ENCODE measurements at regions not wholly inside any gene's neighbourhood (a gene's known extent, or its start where the extent isn't known, plus 50 kb on each side); places are given as distances from the start of the nearest gene placed in this dataset.
"Not testable (repeated sequence)": the region's sequence is repeated elsewhere in the genome, so short reads cannot be mapped to it uniquely, and the experiment has no call there.

DNA sequence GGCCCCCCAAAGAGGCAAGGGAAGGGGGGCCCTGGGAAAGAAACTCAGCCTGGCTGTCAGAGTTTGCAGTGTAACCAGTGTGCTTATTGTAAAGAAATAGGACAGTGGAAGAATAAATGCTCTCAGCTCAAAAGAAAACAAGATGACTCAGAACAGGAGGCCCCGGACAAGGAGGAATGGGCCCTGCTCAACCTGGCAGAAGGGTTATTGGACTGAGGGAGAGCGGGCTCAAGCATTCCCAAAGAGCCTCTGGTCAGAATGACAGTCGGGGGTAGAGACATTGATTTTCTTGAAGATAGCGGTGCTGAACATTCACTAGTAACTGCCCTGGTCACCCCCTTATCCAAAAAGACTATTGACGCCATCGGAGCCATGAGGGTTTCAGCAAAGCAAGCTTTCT lies 100.4 kb upstream of the OSBPL11 start:
- Histone ChIP-seq H3K4me3 (ENCODE audit: insufficient read depth, low read depth, low read length) (no peak overlapping the region), H3K36me3 (ENCODE audit: control insufficient read depth, insufficient read depth, low read length) (no peaks in the 10 kb centered on the region), H3K27ac (ENCODE audit: insufficient read depth, low read depth, low read length, poor library complexity, severe bottlenecking) (no peak overlapping the region), H3K9me3 (ENCODE audit: control insufficient read depth, low read length) (no peaks in the 10 kb centered on the region), H3K4me1 (ENCODE audit: control insufficient read depth, insufficient read depth, low read length) (no peaks in the 10 kb centered on the region), H3K27me3 (ENCODE audit: control insufficient read depth, insufficient read depth, low read length, poor library complexity, severe bottlenecking) (no peaks in the 10 kb centered on the region)
- WGBS, 2 experiments = 95 to 97% methylated on average over 6 of the region's 6 CpGs

GRCh38 chr3:125697126-125697525 lies 101.8 kb upstream of the OSBPL11 start:
- not testable (repeated sequence) for H3K4me1 ChIP-seq (ENCODE audit: control insufficient read depth, insufficient read depth, low read length); H3K27ac ChIP-seq (ENCODE audit: insufficient read depth, low read depth, low read length, poor library complexity, severe bottlenecking); H3K36me3 ChIP-seq (ENCODE audit: control insufficient read depth, insufficient read depth, low read length); H3K4me3 ChIP-seq (ENCODE audit: insufficient read depth, low read depth, low read length); H3K27me3 ChIP-seq (ENCODE audit: control insufficient read depth, insufficient read depth, low read length, poor library complexity, severe bottlenecking); H3K9me3 ChIP-seq (ENCODE audit: control insufficient read depth, low read length)
- WGBS, 2 experiments = 68 to 77% methylated on average over 2 of the region's 2 CpGs

GRCh38 chr3:125697979-125698640 lies 102.8 kb upstream of the OSBPL11 start:
- H3K9me3 ChIP-seq (ENCODE audit: control insufficient read depth, low read length); H3K27me3 ChIP-seq (ENCODE audit: control insufficient read depth, insufficient read depth, low read length, poor library complexity, severe bottlenecking); H3K4me1 ChIP-seq (ENCODE audit: control insufficient read depth, insufficient read depth, low read length); H3K27ac ChIP-seq (ENCODE audit: insufficient read depth, low read depth, low read length, poor library complexity, severe bottlenecking); H3K4me3 ChIP-seq (ENCODE audit: insufficient read depth, low read depth, low read length); H3K36me3 ChIP-seq (ENCODE audit: control insufficient read depth, insufficient read depth, low read length): not testable (repeated sequence)
- 86% methylated on average over 12 to 13 of the region's 13 CpGs for WGBS, 2 experiments

DNA sequence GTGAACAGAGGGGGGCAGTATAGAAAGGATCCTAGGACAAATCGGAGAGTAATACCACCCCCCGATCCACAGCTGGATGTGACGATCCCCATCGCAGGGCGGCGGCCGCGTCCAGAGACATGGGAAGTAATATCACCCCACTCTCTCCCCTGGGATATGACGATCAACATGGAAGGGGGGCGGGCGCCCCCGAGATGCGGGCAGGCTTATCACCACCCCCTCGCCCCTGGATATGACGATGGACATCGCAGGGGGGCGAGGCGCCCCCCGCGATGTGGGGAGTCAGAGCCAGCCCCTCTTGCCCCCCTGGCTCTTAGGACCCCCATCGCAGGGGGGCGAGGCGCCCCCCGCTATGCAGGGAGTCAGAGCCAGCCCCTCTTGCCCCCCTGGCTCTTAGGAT lies 120.4 kb upstream of the OSBPL11 start:
- 92 to 94% methylated on average over 21 to 24 of the region's 24 CpGs for WGBS, 2 experiments
- no peaks in the 10 kb centered on the region for H3K36me3 ChIP-seq (ENCODE audit: control insufficient read depth, insufficient read depth, low read length)

GRCh38 chr3:125732151-125732550 lies 136.9 kb upstream of the OSBPL11 start:
- WGBS, 2 experiments = 94 to 95% methylated on average over 11 of the region's 11 CpGs
- not testable (repeated sequence) for H3K27ac ChIP-seq (ENCODE audit: insufficient read depth, low read depth, low read length, poor library complexity, severe bottlenecking); H3K4me3 ChIP-seq (ENCODE audit: insufficient read depth, low read depth, low read length); H3K36me3 ChIP-seq (ENCODE audit: control insufficient read depth, insufficient read depth, low read length); H3K4me1 ChIP-seq (ENCODE audit: control insufficient read depth, insufficient read depth, low read length); H3K27me3 ChIP-seq (ENCODE audit: control insufficient read depth, insufficient read depth, low read length, poor library complexity, severe bottlenecking); H3K9me3 ChIP-seq (ENCODE audit: control insufficient read depth, low read length)

More for the DNA sequence above, 120.4 kb upstream of the OSBPL11 start:
- Histone ChIP-seq H3K9me3 (ENCODE audit: control insufficient read depth, low read length) (no peaks in the 10 kb centered on the region), H3K27ac (ENCODE audit: insufficient read depth, low read depth, low read length, poor library complexity, severe bottlenecking) (no peak overlapping the region), H3K27me3 (ENCODE audit: control insufficient read depth, insufficient read depth, low read length, poor library complexity, severe bottlenecking) (no peaks in the 10 kb centered on the region), H3K4me1 (ENCODE audit: control insufficient read depth, insufficient read depth, low read length) (no peaks in the 10 kb centered on the region), H3K4me3 (ENCODE audit: insufficient read depth, low read depth, low read length) (no peak overlapping the region)

- not testable (repeated sequence) for H3K4me3 ChIP-seq (ENCODE audit: insufficient read depth, low read depth, low read length); H3K36me3 ChIP-seq (ENCODE audit: control insufficient read depth, insufficient read depth, low read length); H3K9me3 ChIP-seq (ENCODE audit: control insufficient read depth, low read length); H3K27me3 ChIP-seq (ENCODE audit: control insufficient read depth, insufficient read depth, low read length, poor library complexity, severe bottlenecking); H3K4me1 ChIP-seq (ENCODE audit: control insufficient read depth, insufficient read depth, low read length); H3K27ac ChIP-seq (ENCODE audit: insufficient read depth, low read depth, low read length, poor library complexity, severe bottlenecking)
- 86 to 90% methylated on average over 11 of the region's 11 CpGs for WGBS, 2 experiments
These were observed 146.9 kb upstream of the OSBPL11 start for GRCh38 chr3:125741991-125742718.

DNA sequence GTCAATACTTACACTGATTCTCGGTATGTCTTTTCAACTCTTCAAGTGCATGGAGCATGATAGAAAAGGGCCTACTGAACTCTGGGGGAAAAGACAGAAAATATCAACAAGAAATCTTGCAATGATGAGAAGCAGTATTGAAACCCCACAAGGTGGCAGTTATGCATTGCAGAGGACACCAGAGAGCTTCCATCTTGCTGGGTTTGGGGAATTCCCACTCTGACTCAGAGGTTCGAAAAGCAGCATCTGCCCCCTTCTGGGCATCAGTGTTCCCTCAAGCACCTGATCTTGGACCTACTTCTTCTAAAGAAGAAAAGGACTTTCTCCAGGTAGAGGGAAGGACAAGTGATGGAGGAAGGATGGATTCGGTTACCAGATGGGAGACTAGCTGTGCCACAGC lies 147.5 kb upstream of the OSBPL11 start:
- H3K4me1 ChIP-seq (ENCODE audit: control insufficient read depth, insufficient read depth, low read length); H3K27me3 ChIP-seq (ENCODE audit: control insufficient read depth, insufficient read depth, low read length, poor library complexity, severe bottlenecking); H3K27ac ChIP-seq (ENCODE audit: insufficient read depth, low read depth, low read length, poor library complexity, severe bottlenecking); H3K4me3 ChIP-seq (ENCODE audit: insufficient read depth, low read depth, low read length); H3K9me3 ChIP-seq (ENCODE audit: control insufficient read depth, low read length); H3K36me3 ChIP-seq (ENCODE audit: control insufficient read depth, insufficient read depth, low read length): not testable (repeated sequence)
- WGBS, 2 experiments = 82 to 83% methylated on average over 2 of the region's 3 CpGs

DNA sequence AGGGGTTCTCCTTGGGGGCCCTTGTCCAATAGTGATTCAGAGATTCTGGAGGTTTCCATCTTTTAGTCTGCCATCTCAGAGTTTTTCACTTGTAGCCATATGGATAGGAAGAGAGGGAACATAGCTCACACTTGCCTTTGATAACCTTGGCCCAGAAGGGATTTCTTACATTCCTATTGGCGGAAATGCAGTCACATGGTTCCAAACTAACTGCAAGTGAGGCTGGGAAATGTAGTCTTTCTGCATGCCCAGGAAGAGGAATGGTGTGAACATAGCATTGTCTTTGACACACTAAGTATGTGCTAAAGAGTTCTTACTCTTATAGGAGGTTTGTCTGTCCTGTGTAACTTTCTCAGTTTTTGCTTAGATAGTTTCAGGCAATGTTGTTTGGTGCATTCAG lies 161.8 kb upstream of the OSBPL11 start:
- H3K36me3 ChIP-seq (ENCODE audit: control insufficient read depth, insufficient read depth, low read length); H3K4me1 ChIP-seq (ENCODE audit: control insufficient read depth, insufficient read depth, low read length); H3K4me3 ChIP-seq (ENCODE audit: insufficient read depth, low read depth, low read length); H3K27ac ChIP-seq (ENCODE audit: insufficient read depth, low read depth, low read length, poor library complexity, severe bottlenecking); H3K9me3 ChIP-seq (ENCODE audit: control insufficient read depth, low read length); H3K27me3 ChIP-seq (ENCODE audit: control insufficient read depth, insufficient read depth, low read length, poor library complexity, severe bottlenecking): not testable (repeated sequence)
- WGBS, 2 experiments = 75 to 92% methylated on average over 1 of the region's 1 CpG

DNA sequence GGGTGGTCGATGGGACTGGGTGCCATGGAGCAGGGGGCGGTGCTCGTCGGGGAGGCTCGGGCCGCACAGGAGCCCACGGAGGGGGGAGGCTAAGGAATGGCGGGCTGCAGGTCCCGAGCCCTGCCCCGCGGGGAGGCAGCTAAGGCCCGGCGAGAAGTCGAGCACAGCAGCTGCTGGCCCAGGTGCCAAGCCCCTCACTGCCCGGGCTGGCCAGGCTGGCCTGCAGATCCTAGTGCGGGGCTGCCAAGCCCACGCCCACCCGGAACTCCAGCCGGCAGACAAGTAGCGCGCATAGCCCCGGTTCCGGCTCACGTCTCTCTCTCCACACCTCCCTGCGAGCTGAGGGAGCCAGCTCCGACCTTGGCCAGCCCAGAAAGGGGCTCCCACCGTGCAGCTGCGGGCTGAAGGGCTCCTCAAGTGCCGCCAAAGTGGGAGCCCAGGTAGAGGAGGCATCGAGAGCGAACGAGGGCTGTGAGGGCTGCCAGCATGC lies 163.4 kb upstream of the OSBPL11 start:
- WGBS, 2 experiments = 94 to 95% methylated on average over 32 of the region's 32 CpGs
- H3K36me3 ChIP-seq (ENCODE audit: control insufficient read depth, insufficient read depth, low read length); H3K4me1 ChIP-seq (ENCODE audit: control insufficient read depth, insufficient read depth, low read length); H3K4me3 ChIP-seq (ENCODE audit: insufficient read depth, low read depth, low read length); H3K27me3 ChIP-seq (ENCODE audit: control insufficient read depth, insufficient read depth, low read length, poor library complexity, severe bottlenecking); H3K9me3 ChIP-seq (ENCODE audit: control insufficient read depth, low read length); H3K27ac ChIP-seq (ENCODE audit: insufficient read depth, low read depth, low read length, poor library complexity, severe bottlenecking): not testable (repeated sequence)

DNA sequence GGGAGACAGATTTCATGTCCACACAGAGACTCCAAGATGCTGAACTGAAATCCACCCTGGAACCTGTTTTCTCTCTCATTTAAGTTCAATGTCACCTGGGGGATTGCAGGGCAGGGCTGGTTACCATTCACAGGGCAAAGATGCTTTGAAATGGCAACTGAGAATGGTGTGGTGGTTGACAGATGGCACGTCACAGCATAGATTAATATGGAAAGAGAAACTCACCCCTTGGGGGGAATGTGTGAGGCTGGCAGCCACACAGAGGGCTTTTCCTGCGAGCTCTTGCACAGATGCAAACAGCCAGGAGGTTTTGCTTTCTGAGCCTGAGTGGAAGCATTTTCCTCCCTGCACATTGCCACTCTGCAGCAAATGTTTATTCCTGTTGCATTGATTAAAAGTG lies 167.3 kb upstream of the OSBPL11 start:
- H3K36me3 ChIP-seq (ENCODE audit: control insufficient read depth, insufficient read depth, low read length); H3K27ac ChIP-seq (ENCODE audit: insufficient read depth, low read depth, low read length, poor library complexity, severe bottlenecking); H3K4me1 ChIP-seq (ENCODE audit: control insufficient read depth, insufficient read depth, low read length); H3K4me3 ChIP-seq (ENCODE audit: insufficient read depth, low read depth, low read length); H3K9me3 ChIP-seq (ENCODE audit: control insufficient read depth, low read length): not testable (repeated sequence)
- WGBS, 2 experiments = 92 to 94% methylated on average over 2 of the region's 2 CpGs
- H3K27me3 ChIP-seq (ENCODE audit: control insufficient read depth, insufficient read depth, low read length, poor library complexity, severe bottlenecking) = peaks cover 17% of the 10 kb centered on the region

All from ectodermal cell (in vitro differentiated cells).